OCI-M1 (cell line): ENCODE measurements at regions not wholly inside any gene's neighbourhood (a gene's known extent, or its start where the extent isn't known, plus 50 kb on each side); places are given as distances from the start of the nearest gene placed in this dataset.

Source experiments
- DNase-seq: peaks from one replicate; lab custom pipeline; 2025; lab: John Stamatoyannopoulos, UW

DNA sequence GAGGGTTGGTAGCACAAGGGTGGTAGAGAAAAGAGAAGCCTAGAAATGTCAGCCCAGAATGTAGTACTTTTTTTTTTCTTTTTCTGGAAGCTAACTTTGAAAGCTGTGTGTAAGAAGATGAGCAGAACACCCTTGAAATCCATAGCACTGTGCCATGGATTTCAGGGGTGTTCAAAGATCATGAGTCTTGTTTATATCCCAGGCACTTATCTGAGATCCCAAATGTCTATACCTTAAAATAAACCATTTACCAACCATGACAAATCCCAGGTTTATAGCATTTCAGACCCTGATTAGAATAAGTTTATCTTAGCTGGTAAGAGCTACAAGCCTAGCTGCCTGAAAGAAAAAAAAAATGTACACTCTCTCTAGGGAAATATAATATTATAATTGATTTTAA lies 389.9 kb upstream of the ANXA10 start:
- DNase-seq: no peak

DNA sequence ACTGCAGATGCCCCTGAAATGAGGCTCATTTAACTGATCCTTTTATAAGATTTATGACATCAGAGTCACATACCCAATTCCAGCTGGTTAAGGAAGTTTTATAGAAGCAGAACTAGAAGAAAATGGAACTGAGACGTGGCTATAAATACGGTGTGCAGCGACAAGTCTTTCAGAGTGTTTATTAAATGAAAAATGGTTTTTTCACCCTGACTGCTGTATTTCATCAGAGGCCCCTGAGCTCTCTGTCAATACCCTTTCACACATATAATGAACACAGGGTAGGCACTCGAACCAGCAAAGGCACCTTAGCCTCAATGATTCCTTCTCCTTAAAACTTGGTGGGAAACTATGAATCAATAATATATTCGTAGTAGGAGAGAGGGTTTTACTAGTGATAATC lies 380.8 kb upstream of the ANXA10 start:
- no peak for DNase-seq

DNA sequence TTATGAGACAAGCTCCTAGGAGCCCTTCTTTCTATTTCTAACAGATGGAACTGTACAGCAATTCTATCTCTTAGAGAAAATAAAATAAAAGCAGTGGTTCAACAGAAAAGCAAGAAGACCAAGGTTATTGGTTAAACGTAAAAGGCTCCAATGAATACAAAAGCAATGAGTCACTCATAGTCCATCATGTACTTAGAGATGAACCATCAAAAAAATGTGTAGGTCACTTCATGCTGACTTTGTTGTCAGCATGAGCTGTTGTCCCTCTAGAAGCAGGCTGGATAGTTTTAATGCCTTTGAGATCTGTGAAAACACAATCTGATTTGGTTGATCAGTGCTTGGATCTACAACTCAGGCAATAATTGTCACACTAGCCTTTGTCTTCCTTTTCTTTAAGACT lies 378.6 kb upstream of the ANXA10 start:
- no peak for DNase-seq

DNA sequence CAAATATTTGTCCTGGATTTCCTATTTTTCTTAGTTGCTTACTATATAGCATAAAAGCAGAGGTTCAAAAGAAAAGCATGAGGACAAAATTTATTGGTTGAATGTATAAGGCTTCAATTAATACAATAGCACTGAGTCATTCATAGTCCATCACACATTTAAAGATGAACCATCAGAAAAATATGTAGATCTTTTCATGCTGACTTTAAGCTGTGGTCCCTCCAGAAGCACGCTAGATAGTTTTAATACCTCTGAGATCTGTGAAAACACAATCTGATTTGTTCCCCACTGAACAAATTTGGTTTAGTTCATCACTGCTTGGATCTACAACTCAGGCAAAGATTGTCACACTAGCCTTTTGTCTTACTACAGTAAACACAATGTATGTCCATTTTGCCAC lies 377.2 kb upstream of the ANXA10 start:
- DNase-seq: no peak

DNA sequence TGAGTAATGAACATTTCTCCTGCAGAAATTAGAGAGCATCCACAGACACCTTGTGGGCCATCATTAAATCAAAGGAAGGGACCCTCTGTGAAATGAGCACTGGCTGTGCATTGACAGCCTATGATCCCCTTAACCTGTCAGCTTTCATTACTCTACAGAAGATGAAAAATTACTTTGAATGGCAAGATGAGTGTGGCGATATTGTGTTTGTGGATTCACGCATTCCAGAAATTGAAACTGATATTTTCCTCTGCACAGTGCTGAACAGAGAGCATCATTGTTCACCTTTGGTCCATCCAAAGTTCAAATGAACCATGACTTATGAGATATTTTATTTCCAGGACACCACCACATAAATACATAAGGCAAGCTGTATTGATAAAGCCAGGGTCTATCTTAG lies 374.8 kb upstream of the ANXA10 start:
- DNase-seq: no peak

DNA sequence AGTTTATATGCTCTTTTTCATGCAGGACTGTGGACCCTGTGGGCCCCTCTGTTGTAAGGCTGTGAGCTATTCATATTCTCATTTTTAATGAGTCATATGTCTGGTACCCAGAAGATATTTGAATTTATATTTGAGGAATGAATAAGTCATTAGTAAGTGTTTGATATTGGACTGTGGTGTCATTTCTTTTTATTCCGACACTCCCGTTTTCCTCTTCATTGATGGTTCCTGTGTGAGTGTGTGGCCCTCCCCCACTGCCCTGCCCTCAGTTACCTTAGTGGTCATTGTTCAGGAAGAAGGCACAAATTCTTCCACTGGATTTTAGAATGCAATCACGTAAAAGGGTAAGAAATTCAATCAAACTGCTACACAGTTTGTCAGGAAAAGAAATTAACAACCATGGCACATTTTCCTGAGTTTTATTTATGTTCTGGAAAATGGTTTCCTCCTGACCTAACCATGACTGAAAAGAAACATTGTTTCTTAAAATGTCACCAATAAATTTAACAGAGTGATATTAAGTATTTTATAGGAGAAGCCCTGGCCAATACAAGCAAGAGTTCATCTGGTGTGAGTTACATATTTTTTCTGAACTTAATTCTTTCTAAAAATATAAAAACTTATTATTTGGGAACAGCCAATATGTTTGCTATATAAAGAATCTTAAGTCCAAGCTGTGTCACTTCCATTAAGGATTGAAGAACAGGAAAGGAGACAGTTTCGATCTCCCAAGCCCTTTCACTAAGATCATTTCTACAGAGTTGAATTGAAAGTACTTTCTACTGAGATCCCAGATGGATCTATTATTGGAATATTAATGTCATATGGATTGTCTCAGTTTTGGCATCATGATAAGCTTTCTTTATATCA lies 370.5 kb upstream of the ANXA10 start:
- DNase-seq: no peak

DNA sequence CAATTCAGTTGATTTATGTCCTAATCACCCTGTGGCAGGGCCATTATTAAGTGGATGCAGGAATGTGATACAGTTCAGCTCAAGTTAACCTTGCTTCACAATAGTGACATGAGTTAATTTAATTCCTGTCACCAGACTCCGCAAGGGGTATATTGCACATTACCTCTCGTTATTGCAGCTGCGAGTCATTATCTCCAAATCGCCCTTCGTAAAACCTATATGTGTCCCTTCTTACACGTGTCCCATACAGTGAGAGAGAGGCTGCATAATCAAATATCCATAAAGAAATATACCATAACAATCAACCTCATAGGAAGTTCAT lies 369.9 kb upstream of the ANXA10 start:
- no peak for DNase-seq

DNA sequence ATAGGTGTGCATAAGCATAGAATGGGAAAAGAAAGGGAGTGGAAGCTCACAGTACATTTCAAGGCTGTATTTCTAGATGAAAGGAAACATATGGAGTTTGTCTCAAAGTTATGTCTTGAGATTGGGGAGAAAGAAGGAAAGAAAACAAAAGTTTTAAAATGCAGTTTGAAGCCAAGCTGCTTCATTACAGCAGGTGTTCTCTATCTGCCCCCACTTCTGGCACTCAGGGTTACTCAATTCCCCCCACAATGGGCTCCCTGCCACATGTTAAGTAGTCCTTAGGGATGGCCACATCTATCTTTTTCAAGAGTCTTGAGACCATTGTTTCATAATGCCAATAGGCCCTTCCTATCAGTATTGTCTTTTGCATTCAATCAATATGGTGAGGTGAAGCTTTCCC lies 367.4 kb upstream of the ANXA10 start:
- DNase-seq: no peak

DNA sequence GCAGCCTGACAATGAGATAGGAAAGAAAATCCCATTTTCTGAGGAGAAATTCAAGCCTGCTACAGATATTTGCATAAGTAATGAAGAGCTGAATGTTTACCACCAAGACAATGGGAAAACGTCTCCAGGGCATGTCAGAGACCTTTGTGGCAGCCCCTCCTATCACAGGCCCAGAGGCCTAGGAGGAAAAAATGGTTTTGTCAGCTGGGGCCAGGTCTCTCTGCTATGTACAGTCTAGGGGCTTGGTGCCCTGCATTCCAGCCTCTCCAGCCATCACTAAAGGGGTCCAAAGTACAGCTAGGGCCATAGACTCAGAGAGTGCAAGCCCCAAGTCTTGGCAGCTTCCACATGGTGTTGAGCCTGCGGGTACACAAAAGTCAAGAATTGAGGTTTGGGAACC lies 361.6 kb upstream of the ANXA10 start:
- DNase-seq: no peak

DNA sequence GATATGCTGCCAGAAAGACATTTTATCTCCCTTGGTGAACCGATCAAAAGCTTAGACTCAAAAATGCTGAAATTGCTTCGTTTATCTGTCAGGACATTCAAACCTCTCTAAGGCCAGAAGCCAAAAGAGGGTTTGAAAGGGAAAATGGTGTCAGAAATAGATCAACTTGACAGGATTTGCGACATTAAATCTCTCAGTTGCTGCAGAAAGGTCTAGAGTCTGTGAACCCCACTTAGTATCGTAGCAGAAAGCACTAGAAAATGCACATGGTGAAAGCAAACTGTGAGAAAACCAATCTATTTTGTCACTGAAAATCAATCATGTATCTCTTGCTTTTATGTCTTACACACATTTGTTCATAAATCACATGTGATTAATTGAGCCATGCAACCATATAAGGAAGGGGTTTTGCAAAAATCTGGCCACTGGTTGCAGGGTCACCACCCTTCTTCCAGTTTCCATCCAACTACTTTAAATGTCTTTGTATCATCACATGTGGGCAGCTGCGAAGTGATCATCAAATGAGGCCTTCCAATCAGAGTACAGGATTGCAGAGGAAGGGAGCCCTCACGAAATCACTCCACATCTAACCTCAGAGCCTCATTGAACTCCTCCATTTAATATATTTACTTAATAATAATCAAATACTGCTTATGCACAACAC lies 347.2 kb upstream of the ANXA10 start:
- no peak for DNase-seq

DNA sequence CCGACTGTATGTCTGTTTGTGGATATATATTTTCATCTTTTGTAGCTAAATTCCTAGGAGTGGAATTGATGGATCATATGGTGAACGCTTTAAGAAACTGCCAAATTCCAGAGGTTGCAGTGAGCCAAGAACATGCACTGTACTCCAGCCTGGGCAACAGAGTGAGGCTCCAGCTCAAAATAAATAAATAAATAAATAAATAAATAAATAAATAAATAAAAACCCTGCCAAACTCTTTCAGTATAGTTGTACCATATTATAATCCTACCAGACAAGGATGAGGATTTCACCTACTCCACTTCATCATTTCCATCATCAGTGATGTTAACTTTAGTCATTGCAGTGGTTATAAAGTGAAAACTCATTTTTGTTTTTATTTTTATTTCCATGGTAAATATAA lies 325.1 kb upstream of the ANXA10 start:
- no peak for DNase-seq

DNA sequence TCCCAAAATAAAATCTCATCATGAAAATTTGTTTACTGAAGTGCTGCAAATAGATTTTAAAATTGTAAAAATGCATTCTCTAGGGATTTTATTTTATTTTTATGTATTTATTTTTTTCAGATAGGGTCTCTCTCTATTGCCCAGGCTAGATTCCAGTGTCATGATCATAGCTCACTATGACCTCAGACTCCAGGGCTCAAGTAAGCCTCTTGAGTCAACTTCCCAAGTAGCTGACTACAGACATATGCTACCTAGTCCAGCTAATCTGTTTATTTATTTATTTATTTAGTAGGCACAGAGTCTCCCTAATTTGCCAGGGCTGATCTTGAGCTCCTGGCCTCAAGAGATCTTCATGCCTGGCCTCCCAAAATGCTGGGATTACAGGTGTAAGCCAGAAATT lies 317.7 kb upstream of the ANXA10 start:
- DNase-seq: no peak

DNA sequence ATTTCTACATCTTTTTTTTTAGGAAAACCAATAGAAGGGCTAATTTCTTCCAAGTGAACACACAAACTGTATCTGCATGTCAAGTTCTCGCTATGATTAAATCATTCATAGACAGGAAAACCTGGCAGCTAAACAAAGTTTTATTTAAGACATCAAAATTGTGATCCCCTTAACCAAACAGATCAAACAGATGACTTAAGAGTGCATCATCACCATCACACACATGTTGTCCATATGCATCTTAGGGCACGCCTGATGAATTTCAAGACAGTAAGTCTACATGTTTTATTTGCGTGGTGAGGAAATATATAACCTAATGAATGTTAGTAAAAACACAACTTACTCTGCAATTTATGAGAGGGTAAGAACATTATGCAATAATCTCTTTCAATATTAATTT lies 317.0 kb upstream of the ANXA10 start:
- no peak for DNase-seq

DNA sequence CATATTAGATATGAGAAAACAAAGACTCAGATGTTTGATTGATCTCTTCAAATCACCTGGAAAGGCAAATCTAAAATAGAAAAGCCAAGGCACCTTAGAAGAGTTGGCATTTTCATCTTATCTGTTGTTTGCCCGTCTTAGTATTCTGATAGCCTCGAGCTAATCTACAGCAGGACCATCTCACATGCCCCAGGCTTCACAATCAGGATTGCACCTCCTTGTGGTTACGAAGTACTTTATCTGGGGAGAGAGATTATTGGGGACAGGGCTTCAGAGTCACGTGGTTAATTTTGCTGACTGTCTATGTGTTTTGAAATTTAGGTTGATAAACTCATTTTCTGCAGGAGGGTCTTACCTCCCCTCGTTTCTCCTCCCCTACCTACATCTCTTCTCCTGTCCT lies 313.1 kb upstream of the ANXA10 start:
- peak; percentile 67 for DNase-seq

DNA sequence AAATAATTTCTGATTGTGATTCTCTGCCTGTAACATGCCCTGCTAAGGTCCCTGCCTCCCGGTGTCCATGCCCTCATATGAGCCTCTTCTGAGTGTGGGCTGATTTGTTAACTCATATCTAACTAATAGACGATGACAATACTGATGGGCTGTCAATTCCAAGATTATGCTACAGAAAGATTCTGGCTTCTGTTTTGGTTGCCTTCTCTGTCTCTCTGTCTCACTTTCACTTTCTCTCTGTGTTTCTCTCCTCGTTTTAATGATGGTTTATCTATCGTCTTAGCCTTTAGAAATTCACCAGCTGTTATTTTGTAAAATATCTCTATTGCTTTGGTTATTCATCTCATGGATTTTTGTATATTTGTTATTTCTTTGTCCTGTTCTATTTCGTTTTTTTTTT lies 312.5 kb upstream of the ANXA10 start:
- DNase-seq: peak; percentile 74

DNA sequence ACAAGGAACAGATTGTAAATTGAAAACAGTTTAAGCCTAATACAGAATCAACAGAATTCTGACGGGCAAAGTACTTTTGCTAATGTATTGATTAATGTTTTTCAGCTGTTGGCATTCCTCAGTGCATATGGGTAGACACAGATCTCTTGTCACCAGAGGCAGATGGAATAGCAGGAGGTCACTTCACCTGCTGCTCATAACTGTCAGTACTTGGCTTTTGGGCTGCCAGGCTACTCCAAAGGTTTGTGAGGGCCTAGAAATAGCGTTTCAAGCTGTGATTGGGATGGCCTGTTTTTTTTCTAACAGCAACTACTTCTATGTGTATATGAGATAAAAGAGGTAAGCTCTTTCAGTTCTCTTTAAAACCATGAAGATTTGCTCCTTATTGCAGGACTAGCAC lies 307.5 kb upstream of the ANXA10 start:
- DNase-seq: no peak

DNA sequence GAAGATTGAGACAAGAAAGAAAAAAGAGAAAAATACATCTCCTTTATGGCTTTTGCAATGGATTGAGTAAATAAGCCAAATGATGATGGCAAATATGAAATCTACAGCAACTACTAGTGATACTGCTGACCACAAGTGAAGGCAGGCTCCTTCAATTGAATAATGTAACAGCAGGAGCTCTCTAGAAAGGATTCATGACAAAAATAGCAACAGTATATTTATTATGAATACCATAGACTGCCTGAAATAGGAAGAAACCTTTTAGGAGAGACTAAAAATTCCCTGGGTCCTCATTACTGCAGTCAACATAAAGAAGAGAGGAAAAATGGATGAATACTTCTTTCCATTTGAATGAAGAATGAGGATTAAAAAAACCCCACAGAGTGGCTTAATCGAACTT lies 306.8 kb upstream of the ANXA10 start:
- DNase-seq: no peak

DNA sequence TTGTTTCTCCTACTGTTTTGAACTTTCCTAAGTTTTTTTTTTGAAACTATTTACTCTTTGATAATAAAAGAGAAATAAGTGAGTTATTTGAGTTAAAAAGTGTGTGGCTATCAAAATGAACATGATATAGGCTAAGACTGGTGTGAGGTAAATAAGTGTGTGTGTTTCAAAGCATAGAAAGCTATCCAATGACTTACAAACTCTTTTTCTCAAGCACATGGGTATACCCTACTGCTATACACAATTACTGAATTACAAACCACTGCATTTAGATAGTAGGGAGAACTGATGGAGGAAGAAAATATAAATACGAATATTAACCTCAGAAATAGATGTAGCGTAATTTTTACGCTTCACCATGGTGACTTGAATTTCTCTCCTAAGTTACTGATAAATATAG lies 305.8 kb upstream of the ANXA10 start:
- DNase-seq: no peak

DNA sequence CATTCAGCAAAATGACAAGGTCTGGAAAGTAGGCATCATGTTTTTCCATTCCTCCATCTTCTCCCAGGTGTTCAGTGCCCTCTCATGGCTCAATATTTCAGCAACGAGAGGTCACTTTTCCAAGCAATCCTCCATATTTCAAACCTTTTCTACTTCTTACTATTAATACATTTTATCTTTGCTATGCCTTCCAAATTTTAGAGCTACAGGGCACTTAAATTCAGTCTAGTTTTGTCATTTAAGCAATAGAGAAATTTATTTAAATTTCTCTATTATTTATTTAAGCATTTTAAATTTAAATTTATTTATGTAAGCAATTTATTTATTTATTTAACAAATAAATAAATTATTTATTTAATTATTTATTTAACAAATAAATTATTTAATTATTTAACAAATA lies 305.1 kb upstream of the ANXA10 start:
- no peak for DNase-seq

DNA sequence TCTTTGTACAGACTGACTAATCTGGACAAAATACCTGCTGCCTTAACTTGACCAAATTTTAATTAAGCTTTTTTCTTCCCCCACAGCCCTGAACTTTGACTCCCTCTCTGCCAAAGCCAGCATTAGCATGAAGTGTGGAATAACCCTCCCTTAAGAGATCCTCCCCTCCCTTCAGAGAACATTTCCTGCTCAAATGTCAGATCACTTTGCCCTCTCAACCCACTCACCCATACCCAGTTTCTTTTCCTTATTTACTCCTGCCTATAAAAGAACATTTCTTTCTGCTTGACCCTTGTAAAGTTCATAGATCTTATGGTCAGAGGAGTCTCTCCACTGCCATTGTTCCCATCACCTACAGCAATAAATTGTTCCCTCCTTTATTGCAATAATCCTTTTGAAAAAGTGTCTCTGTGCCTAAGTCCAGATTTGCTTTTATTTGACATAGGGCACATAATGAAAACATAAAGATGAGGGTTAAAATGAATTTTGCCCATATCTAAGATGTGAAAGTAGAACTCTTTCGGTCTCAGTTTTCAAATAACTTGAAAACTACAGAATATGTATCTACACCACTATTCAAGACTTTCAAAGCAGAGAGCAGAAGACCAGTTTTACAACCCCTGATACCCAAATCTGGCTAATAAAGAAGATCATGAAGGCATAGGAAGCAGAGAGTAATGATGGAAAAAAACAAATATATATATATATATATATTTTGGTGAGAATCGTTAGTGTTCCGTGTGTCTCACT lies 289.7 kb upstream of the ANXA10 start:
- DNase-seq: no peak

DNA sequence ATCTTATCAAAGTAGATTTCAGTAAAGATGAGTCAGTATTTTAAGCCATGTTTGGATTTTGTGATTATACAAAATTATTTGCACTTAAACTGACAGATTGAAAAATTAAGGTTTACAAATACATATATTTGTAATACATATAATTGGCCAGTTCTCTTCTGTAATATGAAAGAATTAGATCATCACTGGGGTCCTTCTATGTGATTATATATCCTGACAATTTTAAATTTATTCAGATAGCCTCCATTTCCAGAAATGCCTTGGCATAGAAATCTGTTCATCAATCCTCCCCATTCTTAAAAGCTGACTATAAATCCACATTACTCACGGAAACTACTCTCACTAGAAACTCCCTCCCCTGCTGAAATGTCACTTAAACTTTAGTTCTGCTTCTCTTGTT lies 280.4 kb upstream of the ANXA10 start:
- DNase-seq: no peak

DNA sequence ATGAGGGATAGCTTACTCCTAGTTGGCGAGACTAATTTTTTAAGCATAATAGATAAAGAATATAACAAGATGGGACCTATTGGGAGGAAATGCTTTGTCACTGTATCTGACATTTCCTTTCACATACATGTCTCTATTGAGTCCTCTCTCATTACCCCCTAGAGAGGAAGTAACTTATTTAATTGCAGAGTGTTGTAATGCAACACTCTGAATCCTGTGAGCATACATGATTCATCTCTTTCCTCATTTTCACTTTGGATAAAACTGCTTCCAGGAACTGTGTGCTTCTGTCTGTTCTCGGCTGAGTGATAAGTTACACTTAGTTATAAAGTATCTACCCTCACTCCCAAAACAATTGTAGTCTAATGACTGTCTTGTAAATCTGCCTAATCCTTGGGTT lies 266.1 kb upstream of the ANXA10 start:
- peak; percentile 67 for DNase-seq

DNA sequence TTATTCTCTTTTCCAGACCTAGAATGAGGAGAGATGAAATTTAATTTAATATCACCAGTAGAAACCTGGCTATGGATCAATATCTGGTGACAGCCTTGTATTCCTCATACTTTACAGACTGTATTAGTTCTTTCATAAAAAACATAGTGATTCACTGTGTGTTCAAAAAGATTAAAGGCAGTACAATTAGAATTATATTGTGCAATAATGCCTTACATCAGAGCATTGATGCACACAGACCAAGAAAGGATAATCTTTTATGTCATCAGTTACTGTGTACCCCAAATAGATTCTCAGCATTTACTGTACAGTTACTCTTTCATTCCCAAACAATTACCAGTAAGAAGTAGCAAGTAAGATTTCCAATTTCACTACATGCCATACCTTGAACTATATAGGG lies 260.5 kb upstream of the ANXA10 start:
- no peak for DNase-seq
